ENCODE measurements at regions not wholly inside any gene's neighbourhood (a gene's known extent, or its start where the extent isn't known, plus 50 kb on each side); places are given as distances from the start of the nearest gene placed in this dataset.

- no peaks in the 10 kb centered on the region for H3K36me3 ChIP-seq
- no peak overlapping the region for H3K27ac ChIP-seq
- H3K27me3 ChIP-seq: no peaks in the 10 kb centered on the region
- no peak overlapping the region for H3K4me3 ChIP-seq
- H3K9me3 ChIP-seq: no peaks in the 10 kb centered on the region
- in situ Hi-C loops (cut with MboI; ENCODE audit: low pct_ligation_motif_present in 1 of 4, low pct_unique_long_range_greater_than_20kb in 1 of 4, low sequenced_read_pairs in 3 of 4): no loop called here
- intact Hi-C loops (cut with DNase I; ENCODE audit: low total_unique reads): no loop called here
- DNase-seq: no peak
- H3K4me1 ChIP-seq: no peaks in the 10 kb centered on the region
- TF ChIP-seq EP300 (IDR thresholded peaks at IDR 0.05; ENCODE audit: low read depth): no peak
- TF ChIP-seq POLR2A (IDR thresholded peaks at IDR 0.05): no peak
- TF ChIP-seq POLR2AphosphoS5 (IDR thresholded peaks at IDR 0.05): no peak
- TF ChIP-seq CTCF (IDR thresholded peaks at IDR 0.05): no peak
These were observed 298.0 kb upstream of the NRP1 start for GRCh38 chr10:33632432-33632831.

GRCh38 chr10:33631991-33632390, 297.5 kb upstream of the NRP1 start:
- intact Hi-C loops (cut with DNase I; ENCODE audit: low total_unique reads) (no loop called here), in situ Hi-C loops (cut with MboI; ENCODE audit: low pct_ligation_motif_present in 1 of 4, low pct_unique_long_range_greater_than_20kb in 1 of 4, low sequenced_read_pairs in 3 of 4) (no loop called here)
- 89 to 91% methylated on average over 1 to 3 of the region's 3 CpGs for WGBS, 2 donors (ENCODE audit: low coverage in 1 of 2)
- Histone ChIP-seq H3K4me3 (no peak overlapping the region), H3K36me3 (no peaks in the 10 kb centered on the region), H3K27me3 (no peaks in the 10 kb centered on the region), H3K27ac (no peak overlapping the region), H3K9me3 (no peaks in the 10 kb centered on the region), H3K4me1 (no peaks in the 10 kb centered on the region)
- TF ChIP-seq CTCF (IDR thresholded peaks at IDR 0.05) (no peak), POLR2A (IDR thresholded peaks at IDR 0.05) (no peak), POLR2AphosphoS5 (IDR thresholded peaks at IDR 0.05) (no peak), EP300 (IDR thresholded peaks at IDR 0.05; ENCODE audit: low read depth) (no peak)
- no peak for DNase-seq

- no peaks in the 10 kb centered on the region for H3K4me1 ChIP-seq
- 71 to 88% methylated on average over 2 of the region's 2 CpGs for WGBS, 2 donors (ENCODE audit: low coverage in 1 of 2)
- H3K27me3 ChIP-seq: no peaks in the 10 kb centered on the region
- H3K4me3 ChIP-seq: no peak overlapping the region
- intact Hi-C loops (cut with DNase I; ENCODE audit: low total_unique reads): no loop called here
- in situ Hi-C loops (cut with MboI; ENCODE audit: low pct_ligation_motif_present in 1 of 4, low pct_unique_long_range_greater_than_20kb in 1 of 4, low sequenced_read_pairs in 3 of 4): no loop called here
- no peak overlapping the region for H3K27ac ChIP-seq
- TF ChIP-seq CTCF (IDR thresholded peaks at IDR 0.05): no peak
- no peak for TF ChIP-seq EP300 (IDR thresholded peaks at IDR 0.05; ENCODE audit: low read depth)
- TF ChIP-seq POLR2A (IDR thresholded peaks at IDR 0.05): no peak
- no peak for TF ChIP-seq POLR2AphosphoS5 (IDR thresholded peaks at IDR 0.05)
- H3K36me3 ChIP-seq: no peaks in the 10 kb centered on the region
- no peak for DNase-seq
- H3K9me3 ChIP-seq: no peaks in the 10 kb centered on the region
These were observed 296.3 kb upstream of the NRP1 start for GRCh38 chr10:33630761-33631160.

GRCh38 chr10:33627611-33628010, 293.1 kb upstream of the NRP1 start:
- Histone ChIP-seq H3K27me3 (no peaks in the 10 kb centered on the region), H3K9me3 (no peaks in the 10 kb centered on the region), H3K4me3 (no peak overlapping the region), H3K36me3 (no peaks in the 10 kb centered on the region), H3K27ac (no peak overlapping the region), H3K4me1 (no peaks in the 10 kb centered on the region)
- intact Hi-C loops (cut with DNase I; ENCODE audit: low total_unique reads) (no loop called here), in situ Hi-C loops (cut with MboI; ENCODE audit: low pct_ligation_motif_present in 1 of 4, low pct_unique_long_range_greater_than_20kb in 1 of 4, low sequenced_read_pairs in 3 of 4) (no loop called here)
- 67 to 73% methylated on average over 5 of the region's 5 CpGs for WGBS, 2 donors (ENCODE audit: low coverage in 1 of 2)
- DNase-seq: no peak
- TF ChIP-seq POLR2AphosphoS5 (IDR thresholded peaks at IDR 0.05) (no peak), EP300 (IDR thresholded peaks at IDR 0.05; ENCODE audit: low read depth) (no peak), POLR2A (IDR thresholded peaks at IDR 0.05) (no peak), CTCF (IDR thresholded peaks at IDR 0.05) (no peak)
